ENCODE measurements at regions not wholly inside any gene's neighbourhood (a gene's known extent, or its start where the extent isn't known, plus 50 kb on each side); places are given as distances from the start of the nearest gene placed in this dataset.

- Histone ChIP-seq H2AFZ (ENCODE audit: low read length) (no peak overlapping the region), H3K4me2 (ENCODE audit: insufficient read depth, insufficient read length, low read length) (no peak overlapping the region), H3K4me1 (ENCODE audit: insufficient read depth, low read length) (no peaks in the 10 kb centered on the region), H3K18ac (ENCODE audit: insufficient read length, low read depth, low read length) (no peak overlapping the region), H3K27ac (ENCODE audit: insufficient read length, low read depth, low read length) (no peak overlapping the region), H4K91ac (ENCODE audit: insufficient read length, low read depth, low read length) (no peak overlapping the region), H4K8ac (replicated peaks; ENCODE audit: insufficient read length, low read depth, low read length) (no peak overlapping the region), H3K23ac (ENCODE audit: insufficient read length, low read depth, low read length) (no peak overlapping the region), H2BK12ac (ENCODE audit: insufficient read length, low read depth, low read length) (no peak overlapping the region), H3K56ac (ENCODE audit: insufficient read length, low read depth, low read length) (no peak overlapping the region), H3K4ac (ENCODE audit: low read depth, low read length) (no peak overlapping the region), H4K5ac (ENCODE audit: insufficient read length, low read depth, low read length) (no peak overlapping the region), H2BK5ac (ENCODE audit: insufficient read length, low read length) (no peak overlapping the region), H3K14ac (ENCODE audit: insufficient read depth, low read length) (no peak overlapping the region), H2AK5ac (ENCODE audit: insufficient read length, low read length) (no peak overlapping the region), H3K79me1 (ENCODE audit: insufficient read depth, low read depth, low read length, poor library complexity, severe bottlenecking) (no peaks in the 10 kb centered on the region), H3K9ac (ENCODE audit: extremely low read depth, insufficient read length, low read length) (no peak overlapping the region), H3K79me2 (ENCODE audit: insufficient read depth, low read length) (no peaks in the 10 kb centered on the region), H2BK20ac (ENCODE audit: low read depth, low read length, poor library complexity, severe bottlenecking) (no peak overlapping the region), H4K20me1 (ENCODE audit: control insufficient read depth, insufficient read depth, insufficient read length) (no peaks in the 10 kb centered on the region), H3K23me2 (ENCODE audit: insufficient read length, low read depth, low read length, poor library complexity, severe bottlenecking) (no peaks in the 10 kb centered on the region), H2BK15ac (ENCODE audit: low read depth, low read length) (no peak overlapping the region), H3T11ph (ENCODE audit: low read length) (no peak overlapping the region), H3K27me3 (ENCODE audit: insufficient read depth, low read length) (no peaks in the 10 kb centered on the region; the same call in 1 of the 2 replicates), H2BK120ac (ENCODE audit: low read depth, low read length, poor library complexity, severe bottlenecking) (no peak overlapping the region), H3K9me3 (ENCODE audit: control insufficient read depth, low read depth, low read length) (no peaks in the 10 kb centered on the region)
- Mint-ChIP-seq H3K4me3 (no peak overlapping the region), H3K27me3 (ENCODE audit: low read depth) (peaks cover 41% of the 10 kb centered on the region), H3K36me3 (ENCODE audit: insufficient read depth in 1 of 3, low read depth in 3 of 3) (no peaks in the 10 kb centered on the region; a peak in 1 of 7 replicates), H3K9me3 (no peaks in the 10 kb centered on the region), H3K4me1 (peaks cover 5 to 8% of the 10 kb centered on the region in 2 experiments; a peak in 3 of 4 replicates), H3K27ac (no peak overlapping the region; a peak in 1 of 7 replicates)
- no peak for TF ChIP-seq CTCF (conservative IDR thresholded peaks at IDR 0.05)
- no CpG with 5 or more reads among the region's 7 CpGs for WGBS (ENCODE audit: extremely low coverage, insufficient read length, low lambda C conversion rate)
- DNase-seq: no peak
Observed at GRCh38 chr1:17966341-17966740, 141.3 kb upstream of the IGSF21 start.

Measured in H9 (cell line).